Cardiac fibroblast (primary cell): ENCODE measurements at regions not wholly inside any gene's neighbourhood (a gene's known extent, or its start where the extent isn't known, plus 50 kb on each side); places are given as distances from the start of the nearest gene placed in this dataset.

Source experiments
- DNase-seq, 2 donors: peaks; one replicate each; pipeline versions ENCODE4 v3.0.0 to v3.0.0-alpha.2; 2010; ENCODE audit warnings: low read depth in 2 of 2
- H3K4me3 ChIP-seq, 2 donors: replicated peaks in 1 of 2; 1 replicate in 1 of 2; 2 replicates in 1 of 2; pipeline ENCODE4 v1.5.1; 2011; ENCODE audit warnings: low read depth in 2 of 2, low read length in 2 of 2, mild to moderate bottlenecking in 2 of 2, moderate library complexity in 1 of 2
- CTCF ChIP-seq: IDR thresholded peaks from one replicate; pipeline ENCODE4 v1.5.1; 2011; ENCODE audit warnings: low read depth, mild to moderate bottlenecking, low read length, inconsistent platforms

- DNase-seq = no peak
- no peak overlapping the region for H3K4me3 ChIP-seq
- no peak for TF ChIP-seq CTCF
Observed at GRCh38 chr9:78663369-78663768, 366.4 kb downstream of the PSAT1 start.

GRCh38 chr9:78664370-78664769 lies 367.4 kb downstream of the PSAT1 start:
- no peak for TF ChIP-seq CTCF
- DNase-seq = no peak
- no peak overlapping the region for H3K4me3 ChIP-seq

- H3K4me3 ChIP-seq = no peak overlapping the region
- no peak for TF ChIP-seq CTCF
- peak in 1 of 2 donors; percentile 47 for DNase-seq
Observed at GRCh38 chr9:78666818-78667414, 370.0 kb downstream of the PSAT1 start.

- no peak for DNase-seq
- no peak overlapping the region for H3K4me3 ChIP-seq
- TF ChIP-seq CTCF = no peak
Observed at GRCh38 chr9:78668148-78668832, 371.4 kb downstream of the PSAT1 start.

DNA sequence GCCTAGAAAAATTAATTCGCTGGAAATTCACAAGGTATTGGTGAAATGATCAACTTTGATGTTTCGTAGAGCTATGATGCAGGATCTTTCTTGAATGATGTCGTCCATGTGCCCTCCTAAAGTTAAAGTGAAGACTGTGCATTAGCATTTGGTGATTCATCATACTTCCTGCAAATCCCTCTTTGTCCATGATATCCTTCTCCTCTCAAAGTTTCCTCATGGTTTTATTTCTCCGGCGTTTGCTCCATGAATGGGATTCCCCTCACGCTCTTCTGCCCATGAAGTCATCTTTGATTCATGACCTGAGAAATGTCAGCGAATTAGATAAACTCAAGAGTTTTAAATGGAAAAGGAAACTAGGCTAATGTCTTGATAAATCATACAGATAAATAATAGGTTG lies 372.7 kb downstream of the PSAT1 start:
- H3K4me3 ChIP-seq = no peak overlapping the region
- no peak for TF ChIP-seq CTCF
- DNase-seq = no peak

DNA sequence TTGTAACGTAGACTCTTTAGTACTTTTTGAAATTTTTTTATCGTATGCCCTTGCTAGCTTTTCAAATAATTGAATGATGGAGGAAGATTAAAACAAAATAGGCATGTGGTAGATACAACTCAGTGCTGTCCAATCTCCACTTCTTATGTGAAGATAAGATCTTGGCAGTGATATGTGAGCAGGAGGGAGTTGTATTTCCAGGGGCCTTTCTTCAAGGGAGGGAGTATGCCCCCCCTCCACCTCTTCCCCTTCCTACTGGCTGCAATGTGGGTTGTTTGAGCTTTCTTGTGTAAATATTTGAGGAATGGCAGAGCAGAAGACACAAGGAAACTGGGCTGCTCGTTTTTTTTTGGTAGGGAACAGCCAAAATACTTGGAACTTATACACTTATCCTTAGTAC lies 374.9 kb downstream of the PSAT1 start:
- H3K4me3 ChIP-seq = no peak overlapping the region
- DNase-seq = no peak
- no peak for TF ChIP-seq CTCF

GRCh38 chr9:78674874-78675273 lies 377.9 kb downstream of the PSAT1 start:
- H3K4me3 ChIP-seq = no peak overlapping the region
- no peak for DNase-seq
- TF ChIP-seq CTCF = no peak
